Keratinocyte (primary cell): ENCODE measurements at regions not wholly inside any gene's neighbourhood (a gene's known extent, or its start where the extent isn't known, plus 50 kb on each side); places are given as distances from the start of the nearest gene placed in this dataset.
A peak's percentile ranks its signal among the peaks of the same experiment; 100 is the strongest.

ENCODE experiments used
- DNase-seq: peaks from one replicate; pipeline ENCODE4 v3.0.0-alpha.2; 2011; ENCODE audit warnings: low read depth, missing footprints, low spot score
- FAIRE-seq: peaks from 2 replicates; lab custom pipeline; 2011; peaks lifted over from hg19 to GRCh38; lab: Jason Lieb, UNC
- H2AFZ ChIP-seq: 2 replicates; pipeline ENCODE4 v1.6.0; 2012; ENCODE audit warnings: low read length, control low read depth, inconsistent platforms; ENCODE audit not compliant: control insufficient read depth
- H3K27ac ChIP-seq: 2 replicates; pipeline ENCODE4 v1.5.1; 2011; ENCODE audit warnings: low read length; ENCODE audit not compliant: control insufficient read depth, insufficient read depth
- H3K27me3 ChIP-seq: 3 replicates; pipeline ENCODE4 v1.6.0; 2011; ENCODE audit warnings: low read length; ENCODE audit not compliant: control insufficient read depth, insufficient read depth; ENCODE audit errors: extremely low read depth
- H3K36me3 ChIP-seq, 2 experiments: 2 replicates in 1 of 2; 3 replicates in 1 of 2; pipeline ENCODE4 v1.5.1; 2011; ENCODE audit warnings: low read length in 2 of 2, mild to moderate bottlenecking in 1 of 2; ENCODE audit not compliant: control insufficient read depth in 2 of 2, insufficient read depth in 2 of 2; ENCODE audit errors: extremely low read depth in 1 of 2
- H3K4me1 ChIP-seq: 3 replicates; pipeline ENCODE4 v1.5.1; 2011; ENCODE audit warnings: low read length; ENCODE audit not compliant: control insufficient read depth, insufficient read depth; ENCODE audit errors: extremely low read depth
- H3K4me2 ChIP-seq: 3 replicates; pipeline ENCODE4 v1.6.0; 2011; ENCODE audit warnings: low read depth, low read length; ENCODE audit not compliant: control insufficient read depth, insufficient read depth; ENCODE audit errors: extremely low read depth
- H3K4me3 ChIP-seq, 3 experiments: fragments of 200-600 bp in 1 of 3; sonication (generic) in 1 of 3; 2 replicates in 2 of 3; 3 replicates in 1 of 3; pipeline ENCODE4 v1.5.1; 2011 to 2016; ENCODE audit warnings: low read length in 3 of 3, mild to moderate bottlenecking in 3 of 3, control low read depth in 2 of 3, inconsistent platforms in 1 of 3, low read depth in 1 of 3, mixed read lengths in 1 of 3, mixed run types in 1 of 3, moderate library complexity in 1 of 3; ENCODE audit not compliant: control insufficient read depth in 2 of 3, insufficient read depth in 2 of 3; ENCODE audit errors: extremely low read depth in 1 of 3
- H3K79me2 ChIP-seq: 2 replicates; pipeline ENCODE4 v1.6.0; 2012; ENCODE audit warnings: low read length; ENCODE audit not compliant: control insufficient read depth, insufficient read depth
- H3K9ac ChIP-seq: 3 replicates; pipeline ENCODE4 v1.6.0; 2011; ENCODE audit warnings: low read length; ENCODE audit not compliant: control insufficient read depth, insufficient read depth; ENCODE audit errors: extremely low read depth
- H3K9me1 ChIP-seq: 3 replicates; pipeline ENCODE4 v1.6.0; 2011; ENCODE audit warnings: low read length; ENCODE audit not compliant: control insufficient read depth, insufficient read depth; ENCODE audit errors: extremely low read depth
- H3K9me3 ChIP-seq: 2 replicates; pipeline ENCODE4 v1.5.1; 2012; ENCODE audit warnings: low read depth, low read length; ENCODE audit not compliant: control insufficient read depth
- H4K20me1 ChIP-seq: 3 replicates; pipeline ENCODE4 v1.6.0; 2011; ENCODE audit warnings: low read length; ENCODE audit not compliant: control insufficient read depth, insufficient read depth; ENCODE audit errors: extremely low read depth
- CTCF ChIP-seq, 3 experiments: IDR thresholded peaks in 1 of 3; conservative IDR thresholded peaks in 1 of 3; optimal IDR thresholded peaks in 1 of 3; 2 replicates in 2 of 3; 3 replicates in 1 of 3; pipeline versions ENCODE3 to v1.5.1; 2011; ENCODE audit warnings: low read length in 3 of 3, mild to moderate bottlenecking in 3 of 3, moderate library complexity in 2 of 3, control low read depth in 1 of 3, inconsistent platforms in 1 of 3; ENCODE audit not compliant: insufficient read depth in 2 of 3; ENCODE audit errors: extremely low read depth in 1 of 3
- EZH2 ChIP-seq: IDR thresholded peaks from one replicate; pipeline ENCODE4 v1.6.1; 2012; ENCODE audit warnings: inconsistent platforms, mild to moderate bottlenecking, low read length, moderate library complexity
- dilution Hi-C: fragments of 300-500 bp; cut with MboI; formaldehyde crosslinking; loops from one replicate; pipeline ENCODE4 v1.7.0; 2020; ENCODE audit warnings: low sequenced_read_pairs; ENCODE audit not compliant: extremely low pct_ligation_motif_present

GRCh38 chr11:15815246-15816195 is 540.8 kb downstream of the SOX6 start:
- TF ChIP-seq EZH2, result no peak
- TF ChIP-seq CTCF (optimal IDR thresholded peaks at IDR 0.05 in 1 of 3, IDR thresholded peaks at IDR 0.05 in 1 of 3, conservative IDR thresholded peaks at IDR 0.05 in 1 of 3; ENCODE audit: extremely low read depth in 1 of 3, insufficient read depth in 2 of 3, low read length in 3 of 3), result no peak
- no peak overlapping the region for H3K4me3 ChIP-seq
- H3K9ac ChIP-seq, result peak overlapping the region; percentile 16
- H3K4me1 ChIP-seq, result peaks cover 7% of the 10 kb centered on the region
- H3K36me3 ChIP-seq, result no peaks in the 10 kb centered on the region
- peak overlapping the region; percentile 26 for H3K4me2 ChIP-seq
- H3K27me3 ChIP-seq, result no peaks in the 10 kb centered on the region
- DNase-seq (peak; percentile 7), FAIRE-seq (no peak)
- no peaks in the 10 kb centered on the region for H3K9me1 ChIP-seq
- dilution Hi-C loops, result no loop called here
- no peaks in the 10 kb centered on the region for H3K9me3 ChIP-seq
- peak overlapping the region; percentile 28 for H2AFZ ChIP-seq
- no peaks in the 10 kb centered on the region for H4K20me1 ChIP-seq
- H3K79me2 ChIP-seq, result no peaks in the 10 kb centered on the region
- H3K27ac ChIP-seq, result peak overlapping the region; percentile 36

- TF ChIP-seq CTCF (optimal IDR thresholded peaks at IDR 0.05 in 1 of 3, IDR thresholded peaks at IDR 0.05 in 1 of 3, conservative IDR thresholded peaks at IDR 0.05 in 1 of 3; ENCODE audit: extremely low read depth in 1 of 3, insufficient read depth in 2 of 3, low read length in 3 of 3) (no peak), EZH2 (no peak)
- no peaks in the 10 kb centered on the region for H3K9me1 ChIP-seq
- no peaks in the 10 kb centered on the region for H4K20me1 ChIP-seq
- H3K4me3 ChIP-seq, result no peak overlapping the region
- H3K4me1 ChIP-seq, result peaks cover 7% of the 10 kb centered on the region
- no peaks in the 10 kb centered on the region for H3K9me3 ChIP-seq
- no peak overlapping the region for H3K9ac ChIP-seq
- DNase-seq (no peak), FAIRE-seq (no peak)
- H2AFZ ChIP-seq, result no peak overlapping the region
- no peaks in the 10 kb centered on the region for H3K36me3 ChIP-seq
- no peak overlapping the region for H3K4me2 ChIP-seq
- no peaks in the 10 kb centered on the region for H3K27me3 ChIP-seq
- dilution Hi-C loops, result no loop called here
- peak overlapping the region; percentile 36 for H3K27ac ChIP-seq
- no peaks in the 10 kb centered on the region for H3K79me2 ChIP-seq
Measured at GRCh38 chr11:15816260-15816871, 540.0 kb downstream of the SOX6 start.
